HG03439 (cell line): ENCODE measurements at regions not wholly inside any gene's neighbourhood (a gene's known extent, or its start where the extent isn't known, plus 50 kb on each side); places are given as distances from the start of the nearest gene placed in this dataset.
"Not testable (repeated sequence)": the region's sequence is repeated elsewhere in the genome, so short reads cannot be mapped to it uniquely, and the experiment has no call there.

Source experiments
- ATAC-seq: cut with Tn5 transposase; IDR thresholded peaks from one replicate; pipeline ENCODE4 v1.9.1; 2021; ENCODE audit warnings: mild to moderate bottlenecking, moderate library complexity; ENCODE audit not compliant: unreplicated experiment

DNA sequence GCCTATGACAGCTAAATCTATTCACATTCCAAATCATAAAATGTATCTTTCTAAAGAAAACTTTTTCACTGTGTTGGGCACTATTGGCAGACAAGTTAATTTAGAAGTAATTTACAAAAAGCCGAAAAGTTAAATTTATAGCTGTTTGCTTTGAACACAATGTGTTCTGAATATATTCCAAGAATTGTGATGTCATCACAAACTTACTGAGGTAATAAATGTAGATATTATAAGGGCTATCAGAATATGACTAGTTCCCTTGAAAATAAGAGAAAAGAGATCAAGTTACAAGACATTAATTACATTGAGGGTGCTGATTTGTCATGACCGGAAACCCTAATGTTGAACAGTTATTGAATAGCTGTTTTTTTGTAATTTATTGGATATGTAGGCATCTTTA is 153.9 kb upstream of the SCN7A start:
- no peak for ATAC-seq

DNA sequence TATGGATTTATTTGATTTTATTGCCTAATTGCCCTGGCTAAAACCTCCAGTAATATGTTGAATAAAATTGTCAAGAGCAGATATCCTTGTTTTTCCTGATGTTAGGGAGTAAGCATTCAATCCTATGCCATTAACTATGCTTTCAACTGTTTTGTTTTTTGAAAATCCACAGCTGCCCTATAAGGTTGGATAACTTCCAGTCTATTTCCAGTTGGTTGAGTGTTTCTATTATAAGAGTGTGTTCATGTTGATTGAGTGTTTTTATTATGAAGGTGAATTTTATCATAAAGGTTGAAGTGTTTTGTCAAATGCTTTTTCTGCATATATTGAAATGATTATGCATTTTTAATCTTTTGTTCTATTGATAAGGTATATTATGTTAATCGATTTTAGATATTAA is 149.9 kb upstream of the SCN7A start:
- no peak for ATAC-seq

GRCh38 chr2:166641516-166641915 is 147.5 kb upstream of the SCN7A start:
- not testable (repeated sequence) for ATAC-seq

GRCh38 chr2:166637051-166637450 is 143.0 kb upstream of the SCN7A start:
- ATAC-seq: no peak

GRCh38 chr2:166634706-166635105 is 140.7 kb upstream of the SCN7A start:
- ATAC-seq: no peak

GRCh38 chr2:166632616-166633015 is 138.6 kb upstream of the SCN7A start:
- no peak for ATAC-seq

GRCh38 chr2:166628478-166629136 is 134.6 kb upstream of the SCN7A start:
- no peak for ATAC-seq

- no peak for ATAC-seq
These were observed 133.8 kb upstream of the SCN7A start for GRCh38 chr2:166627893-166628292.

- no peak for ATAC-seq
These were observed 131.6 kb upstream of the SCN7A start for GRCh38 chr2:166625670-166626069.

- no peak for ATAC-seq
These were observed 120.5 kb upstream of the SCN7A start for GRCh38 chr2:166614503-166614902.

GRCh38 chr2:166614029-166614428 is 120.0 kb upstream of the SCN7A start:
- no peak for ATAC-seq

DNA sequence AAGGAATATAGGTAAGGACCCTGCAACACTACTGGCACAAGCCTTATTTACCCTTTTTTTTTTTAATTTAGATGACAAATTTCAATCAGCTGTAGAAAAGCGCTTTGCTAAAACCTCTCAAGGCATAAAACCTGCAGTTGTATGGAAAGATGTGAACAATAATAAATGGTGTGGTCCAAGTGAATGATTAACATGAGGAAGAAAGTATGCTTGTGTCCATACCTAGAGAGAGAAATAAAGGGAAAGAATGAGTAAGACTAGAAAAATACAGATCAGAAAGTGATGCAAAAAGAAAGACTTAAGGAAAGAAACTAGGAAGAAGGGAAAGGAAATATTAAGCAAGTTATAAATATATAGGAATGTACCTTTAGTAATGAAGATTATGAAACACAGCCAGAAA is 119.2 kb upstream of the SCN7A start:
- no peak for ATAC-seq

GRCh38 chr2:166612214-166612613 is 118.2 kb upstream of the SCN7A start:
- ATAC-seq: no peak

DNA sequence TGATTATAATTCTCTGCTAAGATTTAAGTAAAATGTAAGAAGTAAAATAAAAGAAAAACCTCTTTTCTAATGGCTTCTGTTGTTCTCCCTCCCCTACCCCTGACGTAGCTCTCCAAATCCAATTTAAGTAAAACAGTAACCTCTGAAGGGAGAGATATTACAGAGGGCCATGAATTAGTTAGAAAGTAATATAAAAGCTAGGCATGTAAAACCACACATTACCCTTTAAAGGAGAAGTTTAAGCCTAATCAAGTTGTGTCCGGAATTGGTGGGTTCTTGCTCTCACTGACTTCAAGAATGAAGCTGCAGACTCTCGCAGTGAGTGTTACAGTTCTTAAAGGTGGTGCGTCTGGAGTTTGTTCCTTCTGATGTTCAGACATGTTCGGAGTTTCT is 116.9 kb upstream of the SCN7A start:
- no peak for ATAC-seq

DNA sequence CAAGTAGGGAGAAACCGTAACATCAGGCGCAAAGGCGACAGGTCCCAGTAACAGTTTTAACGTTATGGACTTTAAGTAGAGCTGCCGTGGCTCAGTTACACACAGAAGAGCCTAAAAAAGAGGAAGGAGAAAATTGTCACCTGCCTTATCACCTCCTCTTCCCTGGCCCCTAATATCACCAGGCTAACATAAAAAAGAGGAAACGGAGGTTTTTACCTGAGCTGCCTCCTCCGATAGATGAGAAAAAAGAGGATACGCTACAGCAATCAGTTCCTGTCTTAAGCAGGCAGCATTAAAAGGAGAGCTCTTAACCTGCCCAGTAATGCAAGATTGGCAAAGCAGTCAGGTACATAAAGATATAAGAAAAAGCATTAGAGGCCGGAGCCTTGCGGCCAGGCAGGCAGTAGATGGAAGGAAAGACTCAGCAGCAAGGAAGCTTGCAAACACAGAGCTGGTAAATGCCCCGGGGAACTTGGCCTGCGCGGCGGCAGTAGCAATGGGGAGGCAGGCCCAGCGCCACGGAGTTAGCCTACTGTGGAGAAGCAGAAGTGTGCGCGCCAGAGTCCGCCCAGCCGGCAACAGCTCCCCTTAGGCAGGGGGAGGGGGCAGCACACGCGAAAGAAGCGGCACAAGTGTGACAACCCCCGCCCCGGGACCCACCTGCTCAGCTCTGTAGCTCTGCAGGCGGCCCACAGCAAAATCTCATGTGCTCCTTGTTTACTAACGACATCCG is 116.3 kb upstream of the SCN7A start:
- no peak for ATAC-seq

GRCh38 chr2:166609183-166609959 is 115.3 kb upstream of the SCN7A start:
- ATAC-seq: no peak

GRCh38 chr2:166607880-166608279 is 113.8 kb upstream of the SCN7A start:
- no peak for ATAC-seq

DNA sequence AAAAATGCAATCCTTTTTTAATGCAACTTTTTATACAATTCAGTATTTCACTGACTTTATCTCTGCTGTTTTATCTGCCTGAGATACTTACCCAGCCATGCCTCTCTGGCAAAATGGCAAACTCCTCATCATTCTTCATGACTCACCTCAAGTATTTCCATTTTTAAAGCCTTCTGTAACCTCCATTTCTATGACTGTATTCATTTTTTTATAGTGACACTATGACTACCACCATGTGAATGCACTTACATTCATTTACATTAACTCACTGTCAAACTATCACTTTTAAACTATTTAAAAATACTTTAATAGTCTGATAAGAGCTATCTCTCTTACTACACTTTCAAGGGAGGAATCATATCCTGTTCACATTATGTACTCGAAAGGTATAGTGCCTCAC is 99.4 kb upstream of the SCN7A start:
- ATAC-seq: no peak

- no peak for ATAC-seq
These were observed 98.7 kb upstream of the SCN7A start for GRCh38 chr2:166592750-166593149.

DNA sequence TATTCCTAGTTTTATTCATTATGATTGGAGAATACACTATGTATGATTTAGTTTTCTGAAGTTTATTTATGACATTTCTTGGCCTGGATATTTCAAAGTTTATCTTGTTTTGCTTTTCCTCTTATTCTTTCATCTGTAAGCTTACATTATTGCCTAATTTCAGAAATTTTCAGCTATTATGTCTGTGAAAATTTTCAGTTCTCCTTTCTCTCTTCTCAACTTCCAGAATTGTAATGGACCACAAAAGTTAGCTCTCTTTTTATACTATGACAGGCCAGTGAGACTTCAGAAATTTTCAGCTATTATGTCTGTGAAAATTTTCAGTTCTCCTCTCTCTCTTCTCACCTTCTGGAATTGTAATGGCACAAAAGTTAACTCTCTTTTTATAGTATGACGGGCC is 97.2 kb upstream of the SCN7A start:
- no peak for ATAC-seq

- no peak for ATAC-seq
These were observed 79.3 kb upstream of the SCN7A start for GRCh38 chr2:166573391-166573790.

DNA sequence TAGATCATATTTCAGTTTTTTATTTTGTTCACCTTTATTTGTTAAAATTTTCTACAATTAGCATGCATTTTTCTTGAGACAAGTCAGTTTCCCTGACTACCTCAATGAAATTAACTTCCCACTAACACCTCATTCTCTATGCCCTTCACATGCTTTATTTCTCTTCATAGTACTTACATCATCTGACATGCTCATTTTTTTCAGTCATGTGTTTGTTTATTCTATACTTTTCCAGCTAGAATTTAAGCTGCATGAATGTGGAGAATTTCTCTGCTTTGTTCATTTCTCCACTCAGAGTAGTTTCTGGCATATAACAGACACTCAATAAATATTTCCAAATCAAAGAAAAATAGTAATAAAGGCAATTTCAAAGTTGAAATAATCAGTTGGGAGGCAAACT is 78.9 kb upstream of the SCN7A start:
- ATAC-seq: no peak
